Fibroblast of villous mesenchyme (primary cell): ENCODE measurements at regions not wholly inside any gene's neighbourhood (a gene's known extent, or its start where the extent isn't known, plus 50 kb on each side); places are given as distances from the start of the nearest gene placed in this dataset.

ENCODE experiments used
- DNase-seq: peaks from one replicate; pipeline ENCODE4 v3.0.0-alpha.2; 2010; ENCODE audit warnings: low read depth
- H3K4me3 ChIP-seq: 2 replicates; pipeline ENCODE4 v1.5.1; 2011; ENCODE audit warnings: low read depth, mild to moderate bottlenecking, low read length
- TF ChIP-seq, protein P1 (sequence below): IDR thresholded peaks from 2 replicates; pipeline ENCODE4 v1.5.1; 2012; ENCODE audit warnings: low read depth, mild to moderate bottlenecking, low read length; ENCODE audit not compliant: insufficient read depth

- no peak for DNase-seq
- TF ChIP-seq, protein P1, sequence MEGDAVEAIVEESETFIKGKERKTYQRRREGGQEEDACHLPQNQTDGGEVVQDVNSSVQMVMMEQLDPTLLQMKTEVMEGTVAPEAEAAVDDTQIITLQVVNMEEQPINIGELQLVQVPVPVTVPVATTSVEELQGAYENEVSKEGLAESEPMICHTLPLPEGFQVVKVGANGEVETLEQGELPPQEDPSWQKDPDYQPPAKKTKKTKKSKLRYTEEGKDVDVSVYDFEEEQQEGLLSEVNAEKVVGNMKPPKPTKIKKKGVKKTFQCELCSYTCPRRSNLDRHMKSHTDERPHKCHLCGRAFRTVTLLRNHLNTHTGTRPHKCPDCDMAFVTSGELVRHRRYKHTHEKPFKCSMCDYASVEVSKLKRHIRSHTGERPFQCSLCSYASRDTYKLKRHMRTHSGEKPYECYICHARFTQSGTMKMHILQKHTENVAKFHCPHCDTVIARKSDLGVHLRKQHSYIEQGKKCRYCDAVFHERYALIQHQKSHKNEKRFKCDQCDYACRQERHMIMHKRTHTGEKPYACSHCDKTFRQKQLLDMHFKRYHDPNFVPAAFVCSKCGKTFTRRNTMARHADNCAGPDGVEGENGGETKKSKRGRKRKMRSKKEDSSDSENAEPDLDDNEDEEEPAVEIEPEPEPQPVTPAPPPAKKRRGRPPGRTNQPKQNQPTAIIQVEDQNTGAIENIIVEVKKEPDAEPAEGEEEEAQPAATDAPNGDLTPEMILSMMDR = no peak
- no peak overlapping the region for H3K4me3 ChIP-seq
Observed at GRCh38 chr3:115469649-115470048, 153.7 kb upstream of the GAP43 start.

DNA sequence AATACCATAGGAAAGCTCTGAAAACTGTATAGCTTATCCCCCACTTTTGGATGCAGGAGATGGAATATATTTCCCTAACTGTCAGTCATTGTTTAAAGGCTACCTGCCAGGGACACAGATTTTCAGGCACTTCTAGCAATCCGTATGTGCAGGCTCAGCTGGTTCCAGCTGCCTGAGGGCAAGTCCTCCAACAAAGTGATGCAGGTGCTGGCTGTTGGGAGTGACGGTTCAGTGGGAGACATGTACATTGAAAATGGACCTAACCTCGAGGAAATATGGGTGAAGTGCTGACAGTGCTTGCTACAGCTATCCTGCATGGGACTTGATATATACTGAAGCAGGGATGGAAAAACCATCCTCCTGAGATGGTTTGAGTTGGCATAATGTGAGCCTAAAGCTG, 153.1 kb upstream of the GAP43 start:
- DNase-seq = no peak
- TF ChIP-seq, protein P1 = no peak
- no peak overlapping the region for H3K4me3 ChIP-seq

DNA sequence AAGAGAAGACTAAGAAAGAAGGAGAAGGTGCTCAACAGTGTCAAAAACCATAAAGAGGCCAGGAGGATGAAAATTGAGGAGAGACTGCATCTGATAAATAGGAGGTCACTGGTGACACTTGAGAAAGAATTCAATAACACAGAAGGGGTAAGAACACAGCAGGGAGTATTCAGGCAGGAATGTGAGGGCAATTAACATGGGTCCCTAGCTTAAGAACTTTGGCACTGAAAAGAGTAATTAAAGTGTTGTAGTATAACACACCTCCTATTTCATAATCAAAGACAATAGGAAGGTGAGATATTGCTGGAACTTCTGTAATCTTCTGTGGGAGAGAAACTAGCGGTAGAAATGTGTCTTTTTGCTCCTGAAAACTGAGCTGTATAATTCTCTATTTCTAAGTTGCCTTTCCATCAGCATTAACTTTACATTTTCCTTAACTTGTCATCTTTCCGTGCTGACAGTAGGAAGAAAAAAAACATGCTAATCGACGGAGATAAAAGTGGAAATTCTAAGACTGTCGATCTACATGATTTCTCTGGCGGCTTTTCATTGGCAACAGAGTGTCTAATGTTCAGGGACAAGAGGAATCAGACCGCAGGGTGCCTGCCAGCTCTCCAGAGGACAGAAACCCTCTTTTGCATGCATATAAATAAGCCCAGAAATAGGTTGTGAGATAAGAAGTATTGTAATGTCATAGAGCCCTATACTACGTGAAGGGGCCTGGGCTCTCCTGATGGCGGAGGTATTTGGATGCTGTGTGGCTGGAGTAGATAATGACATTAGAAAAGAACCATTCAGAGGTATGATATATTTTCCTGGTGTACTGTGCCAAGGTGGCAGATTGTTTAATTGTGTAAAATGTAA, 147.9 kb upstream of the GAP43 start:
- DNase-seq = no peak
- TF ChIP-seq, protein P1 = no peak

DNA sequence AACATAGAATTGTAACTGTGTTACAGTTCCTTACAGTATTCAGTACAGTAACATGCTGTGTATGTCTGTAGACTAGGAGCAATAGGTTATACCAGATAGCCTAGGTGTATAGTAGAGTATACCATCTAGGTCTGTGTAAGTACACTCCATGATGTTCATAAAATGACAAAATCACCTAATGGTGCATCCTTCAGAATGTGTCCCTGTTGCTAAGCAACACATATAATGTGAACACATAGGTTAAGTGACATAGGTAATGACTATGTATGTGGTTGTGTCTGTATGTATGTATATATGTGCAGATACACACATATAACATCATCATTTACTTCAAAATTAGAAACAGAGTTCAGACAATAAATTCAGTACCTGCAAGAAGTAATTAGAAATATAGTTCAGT, 146.8 kb upstream of the GAP43 start:
- no peak overlapping the region for H3K4me3 ChIP-seq
- DNase-seq = no peak
- TF ChIP-seq, protein P1 = no peak

More for the DNA sequence above, 147.9 kb upstream of the GAP43 start:
- no peak overlapping the region for H3K4me3 ChIP-seq

- DNase-seq = no peak
- TF ChIP-seq, protein P1 = no peak
- H3K4me3 ChIP-seq = no peak overlapping the region
Observed at GRCh38 chr3:115478359-115478758, 145.0 kb upstream of the GAP43 start.

- no peak for DNase-seq
- no peak overlapping the region for H3K4me3 ChIP-seq
- TF ChIP-seq, protein P1 = no peak
Observed at GRCh38 chr3:115486880-115487279, 136.4 kb upstream of the GAP43 start.
